ENCODE measurements at regions not wholly inside any gene's neighbourhood (a gene's known extent, or its start where the extent isn't known, plus 50 kb on each side); places are given as distances from the start of the nearest gene placed in this dataset.
"Not testable (repeated sequence)": the region's sequence is repeated elsewhere in the genome, so short reads cannot be mapped to it uniquely, and the experiment has no call there.

DNA sequence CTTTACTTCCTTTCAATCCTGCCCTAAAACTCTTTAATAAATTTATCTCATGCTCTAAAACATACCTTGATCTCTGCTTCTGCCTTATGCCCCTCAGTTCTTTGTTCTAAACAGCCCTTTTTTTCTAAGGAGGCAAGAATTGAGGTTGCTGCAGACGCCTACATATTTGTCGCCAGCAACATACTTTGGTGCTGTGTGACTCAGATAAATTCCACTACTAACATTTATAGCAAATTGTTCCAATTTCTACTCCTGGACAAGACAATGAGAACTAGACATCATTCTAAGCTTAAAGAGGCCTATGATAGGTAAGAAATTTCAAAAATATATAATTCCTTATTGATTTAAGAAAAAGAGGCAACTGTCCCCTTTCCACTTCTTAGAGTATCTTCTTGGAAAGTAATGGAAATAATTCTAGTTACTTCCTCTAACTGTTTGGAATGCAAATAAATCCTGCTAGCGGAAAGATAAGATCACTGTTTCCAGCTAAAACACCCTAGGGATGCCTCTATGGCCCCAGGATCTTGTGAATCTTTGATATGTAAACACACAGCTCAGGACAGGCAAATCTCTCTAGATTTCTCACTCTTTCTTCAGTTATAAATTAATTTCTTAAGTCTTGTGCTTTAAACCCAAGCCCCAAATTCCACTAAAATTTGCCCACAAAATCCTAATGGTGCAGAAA is 869.1 kb downstream of the KCNT2 start:
- no peak for DNase-seq

DNA sequence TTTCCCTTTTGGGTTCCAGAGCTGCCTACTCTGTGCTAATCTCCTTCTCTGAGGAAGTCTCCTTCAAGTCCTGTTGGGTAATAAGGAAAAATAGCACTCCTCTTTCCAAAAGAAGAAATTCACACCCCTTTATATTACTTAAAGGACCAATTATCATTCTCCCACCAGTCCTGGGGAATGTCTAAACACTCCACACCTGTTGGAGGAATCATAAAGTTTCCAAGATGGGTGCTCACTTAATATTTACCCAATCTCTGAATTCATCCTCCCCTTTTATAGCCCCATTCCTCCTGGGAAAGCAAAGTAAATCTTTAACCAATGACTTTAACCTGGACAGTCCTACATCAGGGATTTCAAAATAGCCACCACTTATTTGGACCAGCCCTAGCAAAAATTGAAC is 873.1 kb downstream of the KCNT2 start:
- DNase-seq = no peak

DNA sequence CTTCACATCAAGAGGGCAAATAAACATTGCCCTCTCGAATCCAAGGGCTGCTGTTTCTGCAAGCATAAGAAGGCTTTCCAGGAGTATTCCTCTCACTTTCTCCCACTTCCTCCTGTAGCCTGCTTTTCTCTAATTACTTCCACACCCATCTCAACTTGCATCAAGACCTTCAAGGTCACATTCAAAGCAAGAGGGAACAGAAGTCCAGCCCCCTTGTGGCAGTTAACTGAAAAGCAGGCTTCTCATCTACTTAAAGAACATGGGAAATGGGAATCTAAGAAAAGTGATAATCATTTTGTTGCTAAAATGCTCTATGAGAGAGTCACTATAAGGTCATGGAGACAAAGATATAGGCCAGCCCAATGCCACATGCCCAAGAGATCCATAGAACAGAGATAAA is 874.4 kb downstream of the KCNT2 start:
- no peak for DNase-seq

DNA sequence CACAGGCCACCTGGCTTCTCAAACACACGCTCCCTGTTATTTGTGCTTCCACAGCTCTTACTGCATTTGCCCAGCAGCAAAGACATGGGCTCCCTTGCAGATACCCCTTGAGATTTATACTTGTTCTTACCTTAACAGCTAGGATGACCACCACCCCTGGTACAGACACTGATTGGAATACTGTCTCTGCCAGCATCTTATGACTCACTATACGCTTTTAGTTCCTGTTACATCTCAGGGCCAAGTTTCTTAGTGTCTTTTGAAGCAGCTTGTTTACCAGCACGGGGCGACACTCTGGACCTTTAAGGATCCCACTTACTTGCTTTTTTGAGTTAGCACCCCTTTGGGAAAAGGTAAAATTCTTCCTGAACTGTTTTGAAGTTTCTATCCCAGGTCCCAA is 874.8 kb downstream of the KCNT2 start:
- DNase-seq = no peak

DNA sequence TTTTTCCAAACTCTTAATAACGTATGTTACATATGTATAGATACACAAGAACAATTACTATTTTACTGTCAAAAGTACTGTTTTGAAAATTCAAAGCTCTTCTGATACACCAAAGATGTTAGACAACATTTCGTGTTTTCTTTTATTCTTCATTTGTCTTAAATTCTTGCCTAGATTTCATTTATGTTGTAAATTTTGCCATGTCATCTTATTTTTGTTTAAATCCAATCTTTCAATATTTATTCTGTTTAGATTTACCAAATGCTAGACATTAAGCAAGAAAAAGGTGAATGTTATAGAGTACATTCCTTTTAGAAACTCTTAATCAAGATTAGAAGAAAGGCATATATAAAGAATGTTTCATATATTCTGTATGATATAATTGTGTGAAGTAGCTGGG is 876.9 kb downstream of the KCNT2 start:
- no peak for DNase-seq

DNA sequence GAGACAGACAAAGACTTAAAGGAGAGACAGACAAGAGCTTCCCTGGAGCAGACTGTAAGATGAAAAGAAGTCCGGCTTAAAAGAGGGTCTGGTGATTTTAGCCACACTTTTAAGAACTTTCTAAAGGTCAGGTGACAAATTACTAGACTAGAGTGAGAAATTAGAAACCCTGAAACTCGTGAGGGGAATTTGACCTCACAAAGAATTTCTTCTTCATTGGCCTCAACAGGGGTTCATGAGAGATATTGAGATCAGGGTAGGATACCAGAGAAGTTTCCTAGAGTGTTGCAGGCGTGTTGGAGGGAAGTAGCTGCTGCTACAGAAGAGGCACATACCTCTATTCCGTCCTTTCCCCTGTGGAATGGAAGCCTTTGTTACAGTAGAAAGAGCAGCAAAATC is 884.4 kb downstream of the KCNT2 start:
- no peak for DNase-seq

DNA sequence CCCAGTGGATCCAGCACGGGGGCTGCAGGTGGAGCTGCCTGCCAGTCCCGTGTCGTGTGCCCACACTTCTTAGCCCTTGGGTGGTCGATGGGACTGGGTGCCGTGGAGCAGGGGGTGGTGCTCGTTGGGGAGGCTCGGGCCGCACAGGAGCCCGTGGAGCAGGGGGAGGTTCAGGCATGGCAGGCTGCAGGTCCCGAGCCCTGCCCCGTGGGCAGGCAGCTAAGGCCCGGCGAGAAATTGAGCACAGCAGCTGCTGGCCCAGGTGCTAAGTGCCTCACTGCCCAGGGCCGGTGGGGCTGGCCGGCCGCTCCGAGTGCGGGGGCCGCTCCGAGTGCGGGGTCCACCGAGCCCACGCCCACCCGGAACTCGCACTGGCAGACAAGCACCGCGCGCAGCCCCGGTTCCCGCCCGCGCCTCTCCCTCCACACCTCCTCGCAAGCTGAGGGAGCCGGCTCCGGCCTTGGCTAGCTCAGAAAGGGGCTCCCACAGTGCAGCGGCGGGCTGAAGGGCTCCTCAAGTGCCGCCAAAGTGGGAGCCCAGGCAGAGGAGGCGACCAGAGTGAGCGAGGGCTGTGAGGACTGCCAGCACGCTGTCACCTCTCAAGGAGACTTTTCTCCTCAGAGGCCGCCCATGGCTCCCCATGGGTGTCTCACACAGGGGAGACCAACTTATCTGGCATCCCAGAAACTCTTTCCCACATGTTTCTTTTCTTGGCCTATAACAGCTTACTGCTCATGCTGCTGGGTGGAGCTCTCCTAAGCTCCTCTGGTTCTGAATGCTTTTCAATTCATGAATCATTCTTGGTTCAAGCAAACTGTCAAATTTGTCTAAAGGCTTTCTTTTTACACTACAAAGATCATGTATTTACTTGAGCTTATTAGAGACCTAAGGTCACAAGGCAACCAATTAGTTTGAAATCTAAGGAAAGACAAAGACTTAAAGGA is 885.1 kb downstream of the KCNT2 start:
- DNase-seq = not testable (repeated sequence)

DNA sequence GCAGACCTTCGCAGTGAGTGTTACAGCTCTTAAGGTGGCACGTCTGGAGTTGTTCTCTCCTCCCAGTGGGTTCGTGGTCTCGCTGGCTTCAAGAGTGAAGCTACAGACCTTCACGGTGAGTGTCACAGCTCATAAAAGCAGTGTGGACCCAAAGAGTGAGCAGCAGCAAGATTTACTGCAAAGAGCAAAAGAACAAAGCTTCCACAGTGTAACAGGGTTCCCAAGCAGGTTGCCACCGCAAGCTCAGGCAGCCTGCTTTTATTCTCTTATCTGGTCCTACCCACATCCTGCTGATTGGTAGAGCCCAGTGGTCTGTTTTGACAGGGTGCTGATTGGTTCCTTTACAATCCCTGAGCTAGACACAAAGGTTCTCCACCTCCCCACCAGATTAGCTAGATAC is 886.1 kb downstream of the KCNT2 start:
- DNase-seq = not testable (repeated sequence)

DNA sequence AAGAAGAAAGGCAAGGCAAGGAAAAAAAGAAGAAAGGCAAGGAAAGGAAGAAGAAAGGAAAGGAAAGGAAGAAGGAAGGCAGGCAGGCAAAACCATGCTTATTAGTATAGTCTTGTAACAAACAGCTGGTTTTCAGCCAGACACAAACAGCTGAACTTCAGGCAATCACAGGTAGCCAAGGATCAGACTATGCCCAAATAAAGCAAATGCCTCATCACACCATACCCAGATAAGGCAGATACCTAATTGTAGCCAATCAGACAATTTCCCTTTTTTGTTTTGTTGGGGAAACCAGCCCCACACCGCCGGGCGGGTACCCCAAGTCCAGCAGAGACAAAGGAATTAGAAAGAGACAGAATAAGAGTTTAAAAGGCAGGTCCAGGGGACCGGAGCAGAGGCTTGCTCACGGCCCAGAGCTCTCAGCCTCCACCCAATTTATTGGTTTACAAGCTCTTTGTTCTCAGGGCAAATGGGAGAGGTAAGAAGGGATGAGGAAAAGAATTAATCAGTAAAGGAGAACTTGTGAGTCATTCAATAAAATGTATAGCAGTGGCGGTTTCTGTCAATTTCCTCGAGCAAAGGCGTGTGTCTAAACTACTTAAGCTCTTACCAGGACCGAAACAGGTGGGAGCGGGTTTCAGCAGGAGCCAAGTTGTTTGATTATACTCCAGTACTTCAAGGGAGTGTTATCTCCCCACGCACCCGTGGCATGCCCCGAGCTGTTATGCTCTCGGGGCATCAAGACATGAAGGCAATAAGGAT is 886.8 kb downstream of the KCNT2 start:
- no peak for DNase-seq

DNA sequence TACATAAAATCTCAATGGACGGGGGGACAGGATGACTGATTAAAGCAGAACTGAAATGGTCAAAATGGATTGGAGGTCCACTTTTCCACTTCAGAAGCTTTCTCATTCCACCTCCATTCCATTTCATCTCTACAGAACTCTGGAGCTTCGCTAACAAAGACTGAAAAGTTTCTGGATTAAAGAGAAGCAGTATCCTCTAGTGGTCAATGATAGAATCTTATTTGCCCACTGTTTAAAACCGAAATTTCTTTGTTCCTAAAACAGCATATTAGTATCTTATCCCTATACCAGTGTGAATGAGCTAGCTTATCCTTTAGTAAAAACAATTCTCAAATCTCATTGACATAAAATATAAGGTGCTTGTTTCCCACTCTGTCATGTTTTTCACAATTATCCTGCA is 890.6 kb downstream of the KCNT2 start:
- DNase-seq = no peak

DNA sequence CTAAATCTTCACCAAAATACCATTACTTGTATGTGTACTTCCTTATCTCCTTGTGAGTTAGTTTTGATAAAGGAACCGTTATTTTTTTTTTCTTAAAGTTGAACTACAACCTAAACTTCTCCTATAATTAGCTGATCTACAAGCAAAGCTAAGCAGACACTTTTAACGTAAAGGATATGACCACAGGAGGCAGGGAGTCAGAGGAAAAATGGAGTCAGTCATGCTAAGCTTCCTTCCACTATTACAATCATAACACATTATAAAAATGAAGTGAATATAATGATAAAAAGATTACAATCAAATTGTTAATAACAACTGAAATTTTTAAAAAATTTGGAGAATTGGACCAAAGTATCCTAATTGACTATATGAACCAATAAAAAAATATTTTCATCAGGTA is 892.6 kb downstream of the KCNT2 start:
- no peak for DNase-seq

DNA sequence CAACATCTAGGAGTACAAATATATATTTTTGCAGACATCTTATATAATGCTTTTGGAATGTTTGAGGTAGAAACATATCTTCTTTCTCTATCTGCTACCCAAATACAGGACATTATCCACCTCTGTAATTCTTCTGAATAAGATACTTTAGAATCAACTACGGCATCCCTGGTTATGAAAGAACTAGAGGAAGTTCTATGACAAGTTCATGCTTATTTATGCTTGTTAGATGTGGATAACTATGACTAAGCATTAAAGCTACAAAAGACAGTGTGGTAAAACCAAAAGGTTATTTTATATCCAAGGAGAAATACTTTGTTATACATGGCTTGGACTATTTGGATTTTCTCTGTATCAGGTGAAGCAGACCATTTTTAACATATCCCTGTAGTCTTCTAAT is 894.0 kb downstream of the KCNT2 start:
- DNase-seq = no peak

DNA sequence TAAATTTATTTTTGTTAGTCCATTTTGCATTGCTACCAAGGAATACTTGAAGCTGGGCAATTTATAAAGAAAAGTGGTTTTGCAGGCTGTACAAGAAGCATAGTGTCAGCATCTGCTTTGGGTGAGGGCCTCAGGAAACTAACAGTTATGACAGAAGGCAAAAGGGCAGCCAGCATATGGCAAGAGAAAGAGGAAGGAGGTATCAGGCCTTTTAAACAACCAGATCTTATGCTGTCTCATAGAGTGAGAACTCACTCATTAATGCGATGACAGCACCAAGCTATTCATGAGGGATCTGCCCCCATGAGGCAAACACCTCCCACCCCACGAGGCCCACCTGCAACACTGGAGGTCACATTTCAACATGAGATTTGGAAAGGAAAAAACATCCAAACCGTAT is 898.4 kb downstream of the KCNT2 start:
- DNase-seq = no peak

DNA sequence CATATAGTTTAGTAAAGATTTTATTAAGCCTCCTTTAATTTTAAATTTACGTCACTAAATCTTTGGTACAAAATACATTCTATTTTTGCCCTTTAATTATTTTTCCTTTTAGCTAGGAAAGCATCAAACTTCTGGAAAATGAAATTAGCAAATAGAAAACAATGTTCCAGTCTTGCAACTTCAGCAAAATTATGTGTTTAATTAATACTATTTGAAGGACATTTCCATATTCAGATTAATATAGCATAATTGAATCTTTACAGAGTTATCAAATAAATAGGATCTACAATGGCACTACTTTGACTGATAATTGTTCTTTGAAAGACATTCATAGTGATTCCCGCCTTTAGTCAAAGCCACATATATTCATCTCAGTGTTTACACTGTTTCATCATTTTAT is 904.2 kb downstream of the KCNT2 start:
- no peak for DNase-seq

DNA sequence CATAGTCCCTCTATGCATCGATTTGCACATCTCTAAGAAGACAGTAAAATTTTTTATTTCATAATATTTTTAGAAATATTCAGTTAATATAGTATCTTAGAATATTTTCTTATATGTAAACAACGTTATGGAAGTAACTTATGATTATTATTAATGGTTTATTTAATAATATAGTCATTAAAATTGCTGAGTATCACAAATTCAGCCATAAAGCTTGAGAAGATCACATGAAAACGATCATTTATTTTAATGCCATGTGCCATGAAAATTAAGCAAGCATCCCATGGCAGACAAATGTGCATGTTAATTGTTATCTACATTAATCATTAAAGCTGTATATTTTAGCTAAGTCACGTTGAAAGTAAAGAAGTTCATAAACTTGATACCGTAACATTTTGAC is 907.1 kb downstream of the KCNT2 start:
- no peak for DNase-seq

DNA sequence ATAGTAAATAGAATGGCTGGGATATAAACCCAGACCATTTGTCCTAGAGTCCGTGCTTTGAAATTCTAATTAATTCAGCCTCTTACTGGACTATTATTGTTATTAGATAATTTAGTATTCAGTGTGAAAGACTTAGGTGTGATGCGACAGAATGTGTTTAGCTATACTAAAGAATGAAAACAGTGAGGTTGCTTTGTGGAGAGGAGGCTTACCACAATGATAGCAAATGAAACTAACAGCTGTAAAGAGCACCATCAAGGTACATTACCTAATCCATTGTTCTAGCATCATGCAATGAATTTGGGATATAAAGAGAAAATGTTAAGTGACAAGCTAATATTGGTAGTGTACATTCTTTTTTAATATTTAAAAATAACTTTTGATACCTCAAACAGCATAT is 911.1 kb downstream of the KCNT2 start:
- no peak for DNase-seq

DNA sequence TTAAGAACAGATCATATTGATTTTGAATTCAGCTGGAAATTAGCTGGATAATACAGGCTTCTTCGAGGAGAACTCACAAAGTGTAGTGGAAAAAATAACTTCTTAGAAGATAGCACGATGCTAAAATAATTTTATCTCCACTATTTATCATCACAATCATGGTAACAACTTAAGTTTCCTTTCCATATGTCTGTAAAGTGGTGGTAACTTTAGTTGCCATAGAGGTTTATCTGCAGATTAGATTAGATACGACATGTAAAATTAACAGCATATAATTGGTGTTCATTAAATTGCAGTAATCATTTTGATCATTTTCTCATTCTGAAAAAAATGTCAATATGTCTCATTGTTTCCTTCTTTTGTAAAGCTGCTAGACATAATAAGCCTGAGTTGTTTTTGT is 921.5 kb downstream of the KCNT2 start:
- no peak for DNase-seq

DNA sequence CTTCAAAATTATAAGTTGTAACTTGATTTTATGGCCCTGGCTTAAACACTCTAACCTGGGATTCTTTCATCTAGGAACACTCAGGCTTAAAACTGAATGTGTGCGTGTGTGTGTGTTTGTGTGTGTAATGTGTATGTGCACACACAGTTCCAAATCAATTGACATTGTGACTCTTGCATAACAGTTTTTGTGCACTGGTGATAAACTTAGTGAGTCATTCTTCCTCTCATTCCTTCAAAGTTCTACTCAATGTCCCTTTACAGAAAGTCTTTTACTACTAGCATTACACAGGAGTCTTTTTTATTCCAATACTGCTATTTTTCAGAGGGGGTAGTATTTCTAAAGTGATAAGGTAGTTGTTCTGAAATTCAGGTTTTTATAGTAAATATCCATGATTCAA is 943.6 kb downstream of the KCNT2 start:
- no peak for DNase-seq

DNA sequence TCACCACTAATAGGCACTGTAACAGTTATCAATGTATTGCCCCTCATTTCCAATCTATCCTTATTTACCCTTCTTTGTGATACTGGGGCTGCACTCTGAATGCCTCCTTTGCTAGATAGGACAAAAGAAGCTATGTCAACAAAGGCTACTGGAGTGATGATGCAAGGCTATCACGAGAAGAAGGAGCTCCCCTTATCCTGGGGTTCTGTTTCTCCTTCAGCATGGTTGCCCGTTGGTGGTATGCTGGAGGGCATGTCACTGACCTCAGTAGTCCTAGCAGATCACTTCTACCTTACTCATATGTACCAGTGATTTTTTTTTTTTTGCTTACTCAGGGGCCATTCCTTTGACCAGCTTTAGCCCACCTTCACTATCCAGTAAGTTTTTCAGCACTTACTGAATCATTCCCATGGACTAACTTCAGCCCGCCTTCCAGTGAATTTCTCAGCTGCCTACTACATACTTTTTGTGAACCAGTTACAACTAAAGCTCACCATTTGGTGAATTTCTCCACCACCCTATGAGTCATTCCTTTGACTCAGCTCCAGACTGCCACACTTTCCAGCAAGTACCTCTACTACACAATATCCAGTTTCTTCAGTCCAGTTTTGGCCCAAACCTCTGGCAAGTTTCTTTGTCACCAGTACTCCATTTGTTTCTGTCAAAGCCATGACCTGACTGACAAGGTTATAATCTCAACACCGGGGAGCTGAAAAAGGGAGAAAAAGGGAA is 944.5 kb downstream of the KCNT2 start:
- no peak for DNase-seq

DNA sequence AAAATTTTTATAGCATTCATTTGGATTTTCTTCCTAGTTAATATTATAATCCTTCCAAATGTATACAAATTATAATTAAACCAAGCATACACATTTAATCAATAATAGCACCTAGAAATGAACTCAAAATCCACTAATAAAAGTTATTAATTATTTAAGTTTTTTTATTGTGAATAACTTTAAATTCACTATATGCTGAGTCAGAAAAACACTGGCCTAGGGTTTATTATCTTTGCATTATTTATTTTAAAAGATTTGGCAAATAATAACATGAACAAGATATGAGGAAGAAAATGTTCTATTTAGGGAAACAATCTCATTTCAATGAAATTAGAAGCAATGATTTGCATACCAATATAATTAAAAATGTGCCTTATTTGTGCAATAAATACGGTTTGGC is 951.5 kb downstream of the KCNT2 start:
- no peak for DNase-seq

DNA sequence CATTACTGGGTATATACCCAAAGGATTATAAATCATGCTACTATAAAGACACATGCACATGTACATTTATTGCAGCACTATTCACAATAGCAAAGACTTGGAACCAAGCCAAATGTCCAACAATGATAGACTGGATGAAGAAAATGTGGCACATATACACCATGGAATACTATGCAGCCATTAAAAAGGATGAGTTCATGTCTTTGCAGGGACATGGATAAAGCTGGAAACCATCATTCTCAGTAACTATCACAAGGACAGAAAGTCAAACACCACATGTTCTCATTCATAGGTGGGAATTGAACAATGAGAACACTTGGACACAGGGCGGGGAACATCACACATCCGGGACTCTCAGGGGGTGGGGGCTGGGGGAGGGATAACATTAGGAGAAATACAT is 959.4 kb downstream of the KCNT2 start:
- not testable (repeated sequence) for DNase-seq

DNA sequence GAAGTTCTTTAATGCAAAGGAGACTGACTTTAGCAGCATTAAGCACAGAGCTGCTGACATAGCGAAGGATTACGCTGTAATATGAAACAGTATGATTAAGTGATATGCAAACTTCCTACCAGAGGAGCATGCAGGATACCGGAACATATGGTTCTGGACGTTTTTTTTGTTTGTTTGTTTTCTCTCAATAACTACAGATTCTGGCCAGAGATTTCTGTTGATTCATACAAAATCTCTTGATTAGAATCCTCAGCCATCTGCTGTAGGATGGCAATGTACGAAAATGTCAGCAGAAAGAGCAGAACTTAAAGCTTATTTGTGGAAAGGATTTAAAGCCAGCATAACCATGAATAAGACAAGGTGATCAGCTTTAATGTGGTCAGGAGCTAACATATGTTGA is 970.7 kb downstream of the KCNT2 start:
- DNase-seq = no peak

DNA sequence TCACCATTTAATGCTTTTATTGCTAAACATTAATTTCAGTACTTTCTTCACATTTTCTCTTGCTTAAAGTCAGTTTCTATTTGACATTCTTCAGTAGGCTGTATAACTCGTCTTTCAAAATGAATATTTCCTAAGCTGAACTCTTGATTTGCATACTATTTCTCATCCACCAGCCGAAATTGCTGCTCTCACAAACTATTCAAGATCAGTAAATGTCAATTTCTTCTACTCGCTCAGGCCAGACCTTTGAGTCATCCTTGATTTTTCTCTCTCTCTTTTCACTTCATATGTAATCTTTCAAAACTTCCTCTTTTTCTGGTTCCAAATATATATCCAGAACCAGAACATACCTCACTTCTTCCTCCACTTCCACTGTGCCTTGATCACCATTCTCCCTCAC is 990.0 kb downstream of the KCNT2 start:
- DNase-seq = no peak

Data from CD4-positive, alpha-beta T cell treated with Interleukin-15 for 1 hour (primary cell).